ENCODE measurements at regions not wholly inside any gene's neighbourhood (a gene's known extent, or its start where the extent isn't known, plus 50 kb on each side); places are given as distances from the start of the nearest gene placed in this dataset.
"Not testable (repeated sequence)": the region's sequence is repeated elsewhere in the genome, so short reads cannot be mapped to it uniquely, and the experiment has no call there.

- no peaks in the 10 kb centered on the region for H3K36me3 ChIP-seq (ENCODE audit: control insufficient read depth in 2 of 2, extremely low read depth in 1 of 2, insufficient read depth in 2 of 2, low read length in 2 of 2)
- CTCF ChIA-PET, result no interaction called here
- FAIRE-seq, result no peak
- no peak overlapping the region for H3K9ac ChIP-seq (replicated peaks; ENCODE audit: extremely low read depth, insufficient read depth, low read length)
- no TSS peak for BruUV-seq (replicated peaks)
- H3K4me1 ChIP-seq (ENCODE audit: control insufficient read depth, extremely low read depth, insufficient read depth, low read length), result no peaks in the 10 kb centered on the region
- H3K9me1 ChIP-seq (replicated peaks; ENCODE audit: control insufficient read depth, extremely low read depth, insufficient read depth, low read length), result no peaks in the 10 kb centered on the region
- dilution Hi-C loops (cut with MboI; ENCODE audit: extremely low pct_ligation_motif_present, low sequenced_read_pairs) (no loop called here), intact Hi-C loops (cut with micrococcal nuclease) (no loop called here)
- POLR2A ChIA-PET, result no interaction called here
- H4K20me1 ChIP-seq (replicated peaks; ENCODE audit: control insufficient read depth, extremely low read depth, insufficient read depth, low read length), result no peaks in the 10 kb centered on the region
- DNase-seq (ENCODE audit: low read depth, low spot score), result no peak
- H3K9me3 ChIP-seq (replicated peaks; ENCODE audit: control insufficient read depth, insufficient read depth, low read length), result no peaks in the 10 kb centered on the region
- H3K79me2 ChIP-seq (ENCODE audit: control insufficient read depth, insufficient read depth, low read length), result no peaks in the 10 kb centered on the region
- H3K27me3 ChIP-seq (ENCODE audit: control insufficient read depth in 2 of 2, insufficient read depth in 2 of 2, low read length in 2 of 2), result no peaks in the 10 kb centered on the region
- no peak overlapping the region for H3K4me3 ChIP-seq (replicated peaks in 1 of 3; ENCODE audit: insufficient read depth in 1 of 3, low read depth in 1 of 3, low read length in 3 of 3)
- TF ChIP-seq POLR2AphosphoS5 (IDR thresholded peaks at IDR 0.05; ENCODE audit: insufficient read depth, low read depth, low read length), result no peak
- no peak for TF ChIP-seq EZH2 (IDR thresholded peaks at IDR 0.05; ENCODE audit: borderline replicate concordance, low read depth, low read length, severe bottlenecking)
- TF ChIP-seq POLR2A (IDR thresholded peaks at IDR 0.05; ENCODE audit: low read depth, low read length), result no peak
- no peak for TF ChIP-seq GATA2 (IDR thresholded peaks at IDR 0.05; ENCODE audit: insufficient read depth, insufficient read length, low read depth, low read length)
- TF ChIP-seq, protein P1, sequence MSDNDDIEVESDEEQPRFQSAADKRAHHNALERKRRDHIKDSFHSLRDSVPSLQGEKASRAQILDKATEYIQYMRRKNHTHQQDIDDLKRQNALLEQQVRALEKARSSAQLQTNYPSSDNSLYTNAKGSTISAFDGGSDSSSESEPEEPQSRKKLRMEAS (IDR thresholded peaks at IDR 0.05; ENCODE audit: insufficient read depth, insufficient read length), result no peak
- no peak for TF ChIP-seq MYC (IDR thresholded peaks at IDR 0.05; ENCODE audit: low read depth, low read length)
- TF ChIP-seq JUN (IDR thresholded peaks at IDR 0.05; ENCODE audit: borderline replicate concordance, insufficient read depth, insufficient read length, low read depth), result no peak
- no peak for TF ChIP-seq CTCF (IDR thresholded peaks at IDR 0.05; ENCODE audit: extremely low read depth in 1 of 2, insufficient read depth in 1 of 2, low read depth in 1 of 2, low read length in 2 of 2)
- no peak for TF ChIP-seq FOS (IDR thresholded peaks at IDR 0.05; ENCODE audit: borderline replicate concordance, insufficient read depth, low read length)
- H3K27ac ChIP-seq (ENCODE audit: insufficient read depth, low read depth, low read length), result no peak overlapping the region
- no peak overlapping the region for H3K4me2 ChIP-seq (ENCODE audit: insufficient read depth, low read length)
- no peak overlapping the region for H2AFZ ChIP-seq (ENCODE audit: low read depth, low read length)
Measured at GRCh38 chr21:20902998-20903397, 95.2 kb upstream of the NCAM2 start.

DNA sequence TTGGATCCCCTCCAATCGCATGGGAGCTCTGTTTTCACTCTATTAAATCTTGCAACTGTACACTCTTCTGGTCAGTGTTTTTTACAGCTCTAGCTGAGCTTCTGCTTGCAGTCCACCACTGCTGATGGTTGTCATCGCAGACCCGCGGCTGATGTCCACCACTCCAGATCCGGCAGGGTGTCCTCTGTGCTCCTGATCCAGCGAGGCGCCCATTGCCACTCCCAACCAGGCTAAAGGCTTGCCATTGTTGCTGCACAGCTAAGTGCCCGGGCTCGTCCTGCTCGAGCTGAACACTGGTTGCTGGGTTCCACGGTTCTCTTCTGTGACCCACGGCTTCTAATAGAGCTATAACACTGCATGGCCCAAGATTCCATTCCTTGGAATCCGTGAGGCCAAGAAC, 70.7 kb upstream of the NCAM2 start:
- H3K9ac ChIP-seq (replicated peaks; ENCODE audit: extremely low read depth, insufficient read depth, low read length); H3K9me3 ChIP-seq (replicated peaks; ENCODE audit: control insufficient read depth, insufficient read depth, low read length); H2AFZ ChIP-seq (ENCODE audit: low read depth, low read length); H3K27ac ChIP-seq (ENCODE audit: insufficient read depth, low read depth, low read length); FAIRE-seq; H3K4me2 ChIP-seq (ENCODE audit: insufficient read depth, low read length); CTCF ChIA-PET; H3K36me3 ChIP-seq (ENCODE audit: control insufficient read depth in 2 of 2, extremely low read depth in 1 of 2, insufficient read depth in 2 of 2, low read length in 2 of 2); H3K4me3 ChIP-seq (replicated peaks in 1 of 3; ENCODE audit: insufficient read depth in 1 of 3, low read depth in 1 of 3, low read length in 3 of 3); H4K20me1 ChIP-seq (replicated peaks; ENCODE audit: control insufficient read depth, extremely low read depth, insufficient read depth, low read length); BruUV-seq (replicated peaks); DNase-seq (ENCODE audit: low read depth, low spot score); H3K4me1 ChIP-seq (ENCODE audit: control insufficient read depth, extremely low read depth, insufficient read depth, low read length); H3K27me3 ChIP-seq (ENCODE audit: control insufficient read depth in 2 of 2, insufficient read depth in 2 of 2, low read length in 2 of 2); intact Hi-C loops (cut with micrococcal nuclease); H3K9me1 ChIP-seq (replicated peaks; ENCODE audit: control insufficient read depth, extremely low read depth, insufficient read depth, low read length); H3K79me2 ChIP-seq (ENCODE audit: control insufficient read depth, insufficient read depth, low read length); POLR2A ChIA-PET; dilution Hi-C loops (cut with MboI; ENCODE audit: extremely low pct_ligation_motif_present, low sequenced_read_pairs): not testable (repeated sequence)

Measured in endothelial cell of umbilical vein (primary cell).